Vagina (tissue), 2 donors: ENCODE measurements at regions not wholly inside any gene's neighbourhood (a gene's known extent, or its start where the extent isn't known, plus 50 kb on each side); places are given as distances from the start of the nearest gene placed in this dataset.

ENCODE experiments used
- POLR2A ChIP-seq, 2 donors: fragments of 450-650 bp; IDR thresholded peaks; one replicate each; pipeline ENCODE4 v1.6.1; 2017; ENCODE audit warnings: antibody characterized with exemption in 2 of 2, mild to moderate bottlenecking in 2 of 2, moderate library complexity in 2 of 2
- TF ChIP-seq, protein P1 (sequence below), 3 experiments: fragments of 450-650 bp in 2 of 3; fragments of 200-600 bp in 1 of 3; sonication (generic) in 1 of 3; IDR thresholded peaks; one replicate each; pipeline ENCODE4 v1.5.1; 2017 to 2019; ENCODE audit warnings: antibody characterized with exemption in 3 of 3, mild to moderate bottlenecking in 2 of 3, moderate library complexity in 2 of 3

- no peak for TF ChIP-seq POLR2A (IDR thresholded peaks at IDR 0.05)
- TF ChIP-seq, protein P1, sequence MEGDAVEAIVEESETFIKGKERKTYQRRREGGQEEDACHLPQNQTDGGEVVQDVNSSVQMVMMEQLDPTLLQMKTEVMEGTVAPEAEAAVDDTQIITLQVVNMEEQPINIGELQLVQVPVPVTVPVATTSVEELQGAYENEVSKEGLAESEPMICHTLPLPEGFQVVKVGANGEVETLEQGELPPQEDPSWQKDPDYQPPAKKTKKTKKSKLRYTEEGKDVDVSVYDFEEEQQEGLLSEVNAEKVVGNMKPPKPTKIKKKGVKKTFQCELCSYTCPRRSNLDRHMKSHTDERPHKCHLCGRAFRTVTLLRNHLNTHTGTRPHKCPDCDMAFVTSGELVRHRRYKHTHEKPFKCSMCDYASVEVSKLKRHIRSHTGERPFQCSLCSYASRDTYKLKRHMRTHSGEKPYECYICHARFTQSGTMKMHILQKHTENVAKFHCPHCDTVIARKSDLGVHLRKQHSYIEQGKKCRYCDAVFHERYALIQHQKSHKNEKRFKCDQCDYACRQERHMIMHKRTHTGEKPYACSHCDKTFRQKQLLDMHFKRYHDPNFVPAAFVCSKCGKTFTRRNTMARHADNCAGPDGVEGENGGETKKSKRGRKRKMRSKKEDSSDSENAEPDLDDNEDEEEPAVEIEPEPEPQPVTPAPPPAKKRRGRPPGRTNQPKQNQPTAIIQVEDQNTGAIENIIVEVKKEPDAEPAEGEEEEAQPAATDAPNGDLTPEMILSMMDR (IDR thresholded peaks at IDR 0.05), result no peak
These were observed 409.8 kb upstream of the GRID2 start for GRCh38 chr4:91894006-91894405.
